ENCODE measurements at regions not wholly inside any gene's neighbourhood (a gene's known extent, or its start where the extent isn't known, plus 50 kb on each side); places are given as distances from the start of the nearest gene placed in this dataset.

DNA sequence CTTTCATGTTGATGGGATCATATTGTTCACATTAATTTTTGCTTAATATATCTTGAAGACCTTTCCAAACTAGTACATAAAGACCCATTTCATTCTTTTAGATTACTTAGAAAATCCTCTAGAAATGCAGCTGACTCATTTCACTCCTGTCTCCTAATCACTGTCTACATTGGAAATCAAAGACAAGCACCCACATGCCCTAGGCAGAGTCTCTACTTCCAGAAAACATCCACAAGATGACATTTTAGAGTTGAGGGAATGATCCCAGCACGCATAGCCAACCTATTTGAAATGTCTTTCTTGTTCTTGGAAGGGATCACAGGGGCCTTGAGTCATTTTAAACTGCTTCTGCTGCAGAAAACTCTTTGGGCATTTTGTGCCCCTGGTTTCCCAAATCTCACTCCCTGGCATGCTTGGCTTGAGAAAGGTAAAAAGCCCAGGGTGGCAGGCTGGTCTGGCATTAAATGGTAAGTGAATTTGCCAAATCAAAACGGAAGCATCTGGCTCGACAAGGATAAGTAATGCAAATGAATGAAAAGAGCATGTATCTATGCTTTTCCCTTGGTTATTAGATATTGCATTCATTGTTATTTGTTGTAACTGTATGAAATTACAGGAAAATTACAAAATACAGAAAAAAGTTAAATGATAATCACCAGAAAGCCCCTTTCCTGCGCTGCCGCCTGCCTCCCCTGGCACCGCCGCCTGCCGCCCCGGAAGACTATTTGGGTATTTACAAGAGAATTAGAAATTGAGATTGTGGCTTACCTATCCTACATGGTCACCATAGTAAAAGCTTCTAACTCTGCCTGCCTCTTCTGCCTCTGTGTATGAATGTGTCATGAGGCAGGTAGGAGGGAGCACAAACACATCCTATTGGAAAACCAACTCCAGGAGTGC lies 225.3 kb downstream of the PTEN start:
- Histone ChIP-seq H3K27me3 (ENCODE audit: control insufficient read depth, insufficient read depth, low read length) (no peaks in the 10 kb centered on the region), H3K4me2 (ENCODE audit: extremely low read depth, insufficient read depth, low read length) (no peak overlapping the region), H3K36me3 (ENCODE audit: control insufficient read depth, insufficient read depth, low read length) (no peaks in the 10 kb centered on the region), H2AFZ (ENCODE audit: low read length) (no peak overlapping the region), H3K9me3 (ENCODE audit: control insufficient read depth, insufficient read depth, low read depth, low read length) (no peaks in the 10 kb centered on the region), H3K4me3 (replicated peaks in 1 of 4; ENCODE audit: control extremely low read depth in 1 of 4, insufficient read depth in 1 of 4, low read depth in 3 of 4, low read length in 4 of 4) (no peak overlapping the region), H3K79me2 (ENCODE audit: control insufficient read depth, insufficient read depth, low read length) (no peaks in the 10 kb centered on the region), H3K4me1 (ENCODE audit: control insufficient read depth, extremely low read depth, insufficient read depth, low read length) (no peaks in the 10 kb centered on the region), H3K9ac (ENCODE audit: insufficient read depth, low read length) (no peak overlapping the region), H4K20me1 (ENCODE audit: control insufficient read depth, extremely low read depth, insufficient read depth, low read length) (no peaks in the 10 kb centered on the region), H3K27ac (ENCODE audit: insufficient read depth, low read length) (no peak overlapping the region)
- TF ChIP-seq, protein P1, sequence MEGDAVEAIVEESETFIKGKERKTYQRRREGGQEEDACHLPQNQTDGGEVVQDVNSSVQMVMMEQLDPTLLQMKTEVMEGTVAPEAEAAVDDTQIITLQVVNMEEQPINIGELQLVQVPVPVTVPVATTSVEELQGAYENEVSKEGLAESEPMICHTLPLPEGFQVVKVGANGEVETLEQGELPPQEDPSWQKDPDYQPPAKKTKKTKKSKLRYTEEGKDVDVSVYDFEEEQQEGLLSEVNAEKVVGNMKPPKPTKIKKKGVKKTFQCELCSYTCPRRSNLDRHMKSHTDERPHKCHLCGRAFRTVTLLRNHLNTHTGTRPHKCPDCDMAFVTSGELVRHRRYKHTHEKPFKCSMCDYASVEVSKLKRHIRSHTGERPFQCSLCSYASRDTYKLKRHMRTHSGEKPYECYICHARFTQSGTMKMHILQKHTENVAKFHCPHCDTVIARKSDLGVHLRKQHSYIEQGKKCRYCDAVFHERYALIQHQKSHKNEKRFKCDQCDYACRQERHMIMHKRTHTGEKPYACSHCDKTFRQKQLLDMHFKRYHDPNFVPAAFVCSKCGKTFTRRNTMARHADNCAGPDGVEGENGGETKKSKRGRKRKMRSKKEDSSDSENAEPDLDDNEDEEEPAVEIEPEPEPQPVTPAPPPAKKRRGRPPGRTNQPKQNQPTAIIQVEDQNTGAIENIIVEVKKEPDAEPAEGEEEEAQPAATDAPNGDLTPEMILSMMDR (conservative IDR thresholded peaks at IDR 0.05 in 1 of 2, IDR thresholded peaks at IDR 0.05 in 1 of 2; ENCODE audit: low read depth in 1 of 2, low read length in 2 of 2), result no peak
- no peak for TF ChIP-seq EZH2 (IDR thresholded peaks at IDR 0.05; ENCODE audit: low read length, missing control alignments)
- DNase-seq (ENCODE audit: low read depth in 2 of 2), result no peak

DNA sequence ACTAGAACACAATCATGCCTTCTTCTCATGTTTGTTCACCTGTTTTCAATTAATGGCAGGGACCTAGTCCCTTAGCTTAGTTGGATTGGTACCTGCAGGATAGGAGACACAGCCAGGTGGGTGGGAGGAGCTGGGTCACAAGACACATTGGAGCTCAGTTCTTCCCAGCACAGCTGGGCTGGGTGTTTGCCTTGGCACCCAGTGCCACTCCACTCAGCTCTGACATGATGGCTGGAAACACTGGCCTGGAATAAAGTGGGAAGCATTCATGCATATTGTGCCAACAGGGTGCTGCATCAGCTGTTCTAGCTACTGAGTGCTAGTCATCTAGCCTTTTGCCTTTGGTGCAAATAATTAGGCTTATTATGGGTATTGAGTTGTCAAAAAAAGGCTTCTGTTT lies 226.1 kb downstream of the PTEN start:
- H3K4me2 ChIP-seq (ENCODE audit: extremely low read depth, insufficient read depth, low read length), result no peak overlapping the region
- no peaks in the 10 kb centered on the region for H4K20me1 ChIP-seq (ENCODE audit: control insufficient read depth, extremely low read depth, insufficient read depth, low read length)
- no peak for DNase-seq (ENCODE audit: low read depth in 2 of 2)
- no peak overlapping the region for H3K4me3 ChIP-seq (replicated peaks in 1 of 4; ENCODE audit: control extremely low read depth in 1 of 4, insufficient read depth in 1 of 4, low read depth in 3 of 4, low read length in 4 of 4)
- no peaks in the 10 kb centered on the region for H3K79me2 ChIP-seq (ENCODE audit: control insufficient read depth, insufficient read depth, low read length)
- H3K9ac ChIP-seq (ENCODE audit: insufficient read depth, low read length), result no peak overlapping the region
- TF ChIP-seq EZH2 (IDR thresholded peaks at IDR 0.05; ENCODE audit: low read length, missing control alignments), result no peak
- TF ChIP-seq, protein P1 (conservative IDR thresholded peaks at IDR 0.05 in 1 of 2, IDR thresholded peaks at IDR 0.05 in 1 of 2; ENCODE audit: low read depth in 1 of 2, low read length in 2 of 2), result no peak
- no peak overlapping the region for H2AFZ ChIP-seq (ENCODE audit: low read length)
- no peaks in the 10 kb centered on the region for H3K36me3 ChIP-seq (ENCODE audit: control insufficient read depth, insufficient read depth, low read length)
- H3K9me3 ChIP-seq (ENCODE audit: control insufficient read depth, insufficient read depth, low read depth, low read length), result no peaks in the 10 kb centered on the region
- H3K27me3 ChIP-seq (ENCODE audit: control insufficient read depth, insufficient read depth, low read length), result no peaks in the 10 kb centered on the region
- H3K27ac ChIP-seq (ENCODE audit: insufficient read depth, low read length), result no peak overlapping the region
- H3K4me1 ChIP-seq (ENCODE audit: control insufficient read depth, extremely low read depth, insufficient read depth, low read length), result no peaks in the 10 kb centered on the region

DNA sequence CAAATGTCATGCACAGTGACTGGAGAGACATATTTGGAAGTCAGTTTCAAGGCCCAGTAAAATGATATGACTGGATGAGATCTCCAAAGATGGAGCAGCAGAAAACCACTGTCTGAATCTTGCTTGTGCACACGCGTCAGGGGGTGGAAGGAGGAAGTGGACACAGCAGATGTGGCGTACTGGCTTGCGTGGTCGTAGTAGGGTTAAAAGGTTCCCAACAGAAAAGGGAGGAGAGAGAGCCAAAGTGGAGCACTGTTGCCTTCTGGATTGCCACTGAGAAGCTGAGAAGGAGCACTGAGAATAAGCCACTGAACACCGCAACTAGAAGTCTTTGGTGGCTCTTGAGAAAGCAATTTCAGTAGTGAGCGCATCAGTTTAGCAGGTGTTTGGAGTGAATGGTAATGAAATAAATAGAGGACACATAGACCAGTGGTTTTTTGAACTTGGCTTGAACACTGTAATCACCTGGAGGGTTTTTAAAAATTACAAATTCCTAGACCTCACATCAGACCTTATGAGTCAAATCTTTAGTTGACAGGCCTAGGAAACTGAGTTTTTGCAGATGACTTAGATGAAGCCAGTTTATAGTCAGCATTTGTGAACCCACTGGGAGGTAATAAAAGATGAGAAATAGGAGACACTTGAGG lies 227.3 kb downstream of the PTEN start:
- no peaks in the 10 kb centered on the region for H3K27me3 ChIP-seq (ENCODE audit: control insufficient read depth, insufficient read depth, low read length)
- no peaks in the 10 kb centered on the region for H3K79me2 ChIP-seq (ENCODE audit: control insufficient read depth, insufficient read depth, low read length)
- H3K9ac ChIP-seq (ENCODE audit: insufficient read depth, low read length), result no peak overlapping the region
- no peaks in the 10 kb centered on the region for H3K36me3 ChIP-seq (ENCODE audit: control insufficient read depth, insufficient read depth, low read length)
- no peak overlapping the region for H2AFZ ChIP-seq (ENCODE audit: low read length)
- H4K20me1 ChIP-seq (ENCODE audit: control insufficient read depth, extremely low read depth, insufficient read depth, low read length), result no peaks in the 10 kb centered on the region
- no peak overlapping the region for H3K4me2 ChIP-seq (ENCODE audit: extremely low read depth, insufficient read depth, low read length)
- DNase-seq (ENCODE audit: low read depth in 2 of 2), result no peak
- H3K27ac ChIP-seq (ENCODE audit: insufficient read depth, low read length), result no peak overlapping the region
- H3K4me3 ChIP-seq (replicated peaks in 1 of 4; ENCODE audit: control extremely low read depth in 1 of 4, insufficient read depth in 1 of 4, low read depth in 3 of 4, low read length in 4 of 4), result no peak overlapping the region
- H3K4me1 ChIP-seq (ENCODE audit: control insufficient read depth, extremely low read depth, insufficient read depth, low read length), result peaks cover 4% of the 10 kb centered on the region
- no peaks in the 10 kb centered on the region for H3K9me3 ChIP-seq (ENCODE audit: control insufficient read depth, insufficient read depth, low read depth, low read length)
- TF ChIP-seq EZH2 (IDR thresholded peaks at IDR 0.05; ENCODE audit: low read length, missing control alignments), result no peak
- TF ChIP-seq, protein P1 (conservative IDR thresholded peaks at IDR 0.05 in 1 of 2, IDR thresholded peaks at IDR 0.05 in 1 of 2; ENCODE audit: low read depth in 1 of 2, low read length in 2 of 2), result no peak
